HepG2 (cell line): ENCODE measurements at regions not wholly inside any gene's neighbourhood (a gene's known extent, or its start where the extent isn't known, plus 50 kb on each side); places are given as distances from the start of the nearest gene placed in this dataset.

Experiments used
- ATAC-seq: fragments of 200-7000 bp; cut with Tn5 transposase; 3 replicates; pipeline ENCODE4 v1.9.1; 2020; ENCODE audit warnings: mild to moderate bottlenecking, moderate library complexity
- BruUV-seq: library from RNA; stranded (reverse); fragments of 400-500 nt; replicated peaks from 2 replicates; lab custom pipeline; 2021; lab: Mats Ljungman, UMichigan
- CTCF ChIA-PET: fragments of 300-600 bp; formaldehyde crosslinking; extraction: SDS; loops from one replicate; lab custom pipeline; 2021; ENCODE audit warnings: low total read pairs, inconsistent platforms, low intra/inter-chr PET ratio; lab: Yijun Ruan, JAX
- POLR2A ChIA-PET: fragments of 350-600 bp; sonication (Branson Sonifier 250); formaldehyde crosslinking; loops from one replicate; lab custom pipeline; 2020; ENCODE audit warnings: antibody characterized with exemption, inconsistent platforms; lab: Yijun Ruan, JAX
- DNase-seq: peaks from one replicate; pipeline ENCODE4 v3.0.0-alpha.2; 2015; ENCODE audit warnings: low spot score
- FAIRE-seq: peaks from 3 replicates; lab custom pipeline; 2011; peaks lifted over from hg19 to GRCh38; lab: Jason Lieb, UNC
- H2AFZ ChIP-seq: one replicate; pipeline ENCODE4 v1.6.1; 2011; ENCODE audit warnings: low read length, inconsistent platforms
- H3K27ac ChIP-seq: fragments of 300-600 bp; 3 replicates; pipeline ENCODE4 v1.8.0; 2011; ENCODE audit warnings: mixed run types, mild to moderate bottlenecking, mixed read lengths, low read length, inconsistent platforms; ENCODE audit not compliant: insufficient read depth; ENCODE audit errors: extremely low read length
- H3K27me3 ChIP-seq, 2 experiments: fragments of 200-600 bp in 1 of 2; 2 replicates in 1 of 2; 3 replicates in 1 of 2; pipeline versions ENCODE4 v1.6.0 to v1.8.0; 2011; ENCODE audit warnings: low read length in 2 of 2, mild to moderate bottlenecking in 2 of 2, moderate library complexity in 2 of 2, inconsistent platforms in 1 of 2; ENCODE audit not compliant: insufficient read depth in 2 of 2, control insufficient read depth in 1 of 2
- H3K36me3 ChIP-seq, 2 experiments: fragments of 200-600 bp in 1 of 2; replicated peaks in 1 of 2; 2 replicates in 1 of 2; 3 replicates in 1 of 2; pipeline versions ENCODE4 v1.5.1 to v1.8.0; 2011; ENCODE audit warnings: low read length in 2 of 2, inconsistent platforms in 1 of 2; ENCODE audit not compliant: insufficient read depth in 2 of 2, control insufficient read depth in 1 of 2
- H3K4me1 ChIP-seq: 2 replicates; pipeline ENCODE4 v1.5.1; 2012; ENCODE audit warnings: low read length, inconsistent platforms; ENCODE audit not compliant: insufficient read depth
- H3K4me2 ChIP-seq: 2 replicates; pipeline ENCODE4 v1.6.0; 2011; ENCODE audit warnings: low read depth, low read length, inconsistent platforms
- H3K4me3 ChIP-seq, 3 experiments: fragments of 200-600 bp in 1 of 3; sonication (generic), shearing (Covaris generic) in 1 of 3; replicated peaks in 1 of 3; 2 replicates each; pipeline ENCODE4 v1.5.1; 2011 to 2016; ENCODE audit warnings: low read length in 3 of 3, inconsistent platforms in 2 of 3, low read depth in 2 of 3, mild to moderate bottlenecking in 2 of 3, control low read depth in 1 of 3, mixed read lengths in 1 of 3; ENCODE audit not compliant: insufficient read depth in 1 of 3
- H3K79me2 ChIP-seq: one replicate; pipeline ENCODE4 v1.6.1; 2011; ENCODE audit warnings: low read length, inconsistent platforms; ENCODE audit not compliant: insufficient read depth
- H3K9ac ChIP-seq: 2 replicates; pipeline ENCODE4 v1.6.0; 2011; ENCODE audit warnings: mild to moderate bottlenecking, low read depth, low read length, inconsistent platforms; ENCODE audit not compliant: insufficient read depth
- H3K9me3 ChIP-seq: 2 replicates; pipeline ENCODE4 v1.5.1; 2012; ENCODE audit warnings: mild to moderate bottlenecking, low read length
- H4K20me1 ChIP-seq: 2 replicates; pipeline ENCODE4 v1.6.0; 2011; ENCODE audit warnings: inconsistent platforms, mild to moderate bottlenecking, low read length, moderate library complexity; ENCODE audit not compliant: insufficient read depth
- ARID2 ChIP-seq: sonication (generic); formaldehyde crosslinking; IDR thresholded peaks from 2 replicates; pipeline ENCODE4 v1.8.1; 2022; ENCODE audit warnings: mild to moderate bottlenecking, missing genetic modification reagents, borderline replicate concordance
- ARNT ChIP-seq: fragments of 450-650 bp; IDR thresholded peaks from 2 replicates; pipeline ENCODE4 v1.6.1; 2017
- ATF3 ChIP-seq: sonication (generic); formaldehyde crosslinking; IDR thresholded peaks from 2 replicates; pipeline ENCODE4 v1.4.0; 2020; ENCODE audit warnings: missing genetic modification reagents
- ATM ChIP-seq: fragments of 450-650 bp; IDR thresholded peaks from 2 replicates; pipeline ENCODE4 v1.7.1; 2017; ENCODE audit warnings: mild to moderate bottlenecking, borderline replicate concordance
- CEBPG ChIP-seq: IDR thresholded peaks from 2 replicates; pipeline ENCODE4 v1.6.1; 2016
- GATA4 ChIP-seq: sonication (generic); IDR thresholded peaks from 2 replicates; pipeline ENCODE4 v1.6.1; 2016; ENCODE audit warnings: antibody characterized with exemption, low read depth, borderline replicate concordance
- HINFP ChIP-seq: sonication (generic); formaldehyde crosslinking; IDR thresholded peaks from 2 replicates; pipeline ENCODE4 v1.4.0; 2020; ENCODE audit warnings: low read depth, mild to moderate bottlenecking, missing genetic modification reagents
- KDM6A ChIP-seq: IDR thresholded peaks from 2 replicates; pipeline ENCODE4 v1.6.1; 2016; ENCODE audit warnings: low read depth
- MYC ChIP-seq: sonication (generic); formaldehyde crosslinking; IDR thresholded peaks from 2 replicates; pipeline ENCODE4 v1.9.0; 2021; ENCODE audit warnings: missing genetic modification reagents, borderline replicate concordance
- ONECUT2 ChIP-seq: sonication (generic); formaldehyde crosslinking; IDR thresholded peaks from 2 replicates; pipeline ENCODE4 v1.4.0; 2020; ENCODE audit warnings: missing genetic modification reagents
- TGIF2 ChIP-seq: IDR thresholded peaks from 2 replicates; pipeline ENCODE4 v1.6.1; 2016; ENCODE audit warnings: control low read depth, missing compliant biosample characterization
- ZC3H4 ChIP-seq: sonication (generic); formaldehyde crosslinking; IDR thresholded peaks from 2 replicates; pipeline ENCODE4 v1.4.0; 2020; ENCODE audit warnings: missing genetic modification reagents, borderline replicate concordance
- ZFP41 ChIP-seq: sonication (generic); formaldehyde crosslinking; IDR thresholded peaks from 2 replicates; pipeline ENCODE4 v1.4.0; 2020; ENCODE audit warnings: mild to moderate bottlenecking, missing genetic modification reagents, borderline replicate concordance
- ZNF567 ChIP-seq: sonication (generic); formaldehyde crosslinking; IDR thresholded peaks from 2 replicates; pipeline ENCODE4 v1.8.1; 2023; ENCODE audit warnings: mild to moderate bottlenecking, missing genetic modification reagents, borderline replicate concordance
- WGBS: methylation state at CpG from one replicate; pipeline ENCODE4 v1.1.6; 2017; ENCODE audit warnings: low lambda C conversion rate; 5-methylcytosine and 5-hydroxymethylcytosine counted together
- in situ Hi-C: cut with HindIII; loops from 2 replicates; pipeline ENCODE4 v1.10.0; 2017; ENCODE audit warnings: low pct_unique_long_range_greater_than_20kb; ENCODE audit not compliant: extremely low pct_ligation_motif_present
- intact Hi-C: fragments of 100-400 bp; cut with micrococcal nuclease; formaldehyde crosslinking; loops from one replicate; pipeline ENCODE4 v1.10.0; 2022; ENCODE audit not compliant: unreplicated experiment
- TF ChIP-seq, protein P1 (sequence below), 2 experiments: IDR thresholded peaks; 2 replicates each; pipeline ENCODE4 v1.6.1; 2011 to 2012; ENCODE audit warnings: low read length in 2 of 2, borderline replicate concordance in 1 of 2, low read depth in 1 of 2, mild to moderate bottlenecking in 1 of 2, moderate library complexity in 1 of 2
- TF ChIP-seq, protein P2 (sequence below): sonication (generic); formaldehyde crosslinking; IDR thresholded peaks from 2 replicates; pipeline ENCODE4 v1.5.1; 2020; ENCODE audit warnings: mild to moderate bottlenecking, missing genetic modification reagents, borderline replicate concordance
- TF ChIP-seq, protein P3 (sequence below): sonication (generic); formaldehyde crosslinking; IDR thresholded peaks from 2 replicates; pipeline ENCODE4 v1.8.1; 2022; ENCODE audit warnings: mild to moderate bottlenecking, missing genetic modification reagents

- no peaks in the 10 kb centered on the region for H3K4me1 ChIP-seq
- in situ Hi-C loops (no loop called here), intact Hi-C loops (no loop called here)
- H3K27ac ChIP-seq, result no peak overlapping the region
- no peak overlapping the region for H3K4me2 ChIP-seq
- WGBS, result 85% methylated on average over 2 of the region's 8 CpGs
- H3K9ac ChIP-seq, result no peak overlapping the region
- H3K4me3 ChIP-seq, result no peak overlapping the region
- no peaks in the 10 kb centered on the region for H3K36me3 ChIP-seq
- BruUV-seq, result no TSS peak
- ATAC-seq (no peak), DNase-seq (no peak)
- CTCF ChIA-PET, result no interaction called here
- POLR2A ChIA-PET, result no interaction called here
- no peak overlapping the region for H2AFZ ChIP-seq
- H3K27me3 ChIP-seq, result peaks cover 0 to 23% of the 10 kb centered on the region in 2 experiments; a peak in 3 of 5 replicates
- H4K20me1 ChIP-seq, result no peaks in the 10 kb centered on the region
- H3K79me2 ChIP-seq, result no peaks in the 10 kb centered on the region
- H3K9me3 ChIP-seq, result no peaks in the 10 kb centered on the region
- TF ChIP-seq ATF3 (CRISPR knock-in tag), result no peak
- TF ChIP-seq ARNT, result no peak
- TF ChIP-seq, protein P1, sequence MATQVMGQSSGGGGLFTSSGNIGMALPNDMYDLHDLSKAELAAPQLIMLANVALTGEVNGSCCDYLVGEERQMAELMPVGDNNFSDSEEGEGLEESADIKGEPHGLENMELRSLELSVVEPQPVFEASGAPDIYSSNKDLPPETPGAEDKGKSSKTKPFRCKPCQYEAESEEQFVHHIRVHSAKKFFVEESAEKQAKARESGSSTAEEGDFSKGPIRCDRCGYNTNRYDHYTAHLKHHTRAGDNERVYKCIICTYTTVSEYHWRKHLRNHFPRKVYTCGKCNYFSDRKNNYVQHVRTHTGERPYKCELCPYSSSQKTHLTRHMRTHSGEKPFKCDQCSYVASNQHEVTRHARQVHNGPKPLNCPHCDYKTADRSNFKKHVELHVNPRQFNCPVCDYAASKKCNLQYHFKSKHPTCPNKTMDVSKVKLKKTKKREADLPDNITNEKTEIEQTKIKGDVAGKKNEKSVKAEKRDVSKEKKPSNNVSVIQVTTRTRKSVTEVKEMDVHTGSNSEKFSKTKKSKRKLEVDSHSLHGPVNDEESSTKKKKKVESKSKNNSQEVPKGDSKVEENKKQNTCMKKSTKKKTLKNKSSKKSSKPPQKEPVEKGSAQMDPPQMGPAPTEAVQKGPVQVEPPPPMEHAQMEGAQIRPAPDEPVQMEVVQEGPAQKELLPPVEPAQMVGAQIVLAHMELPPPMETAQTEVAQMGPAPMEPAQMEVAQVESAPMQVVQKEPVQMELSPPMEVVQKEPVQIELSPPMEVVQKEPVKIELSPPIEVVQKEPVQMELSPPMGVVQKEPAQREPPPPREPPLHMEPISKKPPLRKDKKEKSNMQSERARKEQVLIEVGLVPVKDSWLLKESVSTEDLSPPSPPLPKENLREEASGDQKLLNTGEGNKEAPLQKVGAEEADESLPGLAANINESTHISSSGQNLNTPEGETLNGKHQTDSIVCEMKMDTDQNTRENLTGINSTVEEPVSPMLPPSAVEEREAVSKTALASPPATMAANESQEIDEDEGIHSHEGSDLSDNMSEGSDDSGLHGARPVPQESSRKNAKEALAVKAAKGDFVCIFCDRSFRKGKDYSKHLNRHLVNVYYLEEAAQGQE (IDR thresholded peaks at IDR 0.05; ENCODE audit: borderline replicate concordance in 1 of 2, low read depth in 1 of 2, low read length in 2 of 2), result no peak
- no peak for TF ChIP-seq ZNF567 (CRISPR knock-in tag)
- TF ChIP-seq ZFP41 (CRISPR knock-in tag), result no peak
- TF ChIP-seq, protein P2, sequence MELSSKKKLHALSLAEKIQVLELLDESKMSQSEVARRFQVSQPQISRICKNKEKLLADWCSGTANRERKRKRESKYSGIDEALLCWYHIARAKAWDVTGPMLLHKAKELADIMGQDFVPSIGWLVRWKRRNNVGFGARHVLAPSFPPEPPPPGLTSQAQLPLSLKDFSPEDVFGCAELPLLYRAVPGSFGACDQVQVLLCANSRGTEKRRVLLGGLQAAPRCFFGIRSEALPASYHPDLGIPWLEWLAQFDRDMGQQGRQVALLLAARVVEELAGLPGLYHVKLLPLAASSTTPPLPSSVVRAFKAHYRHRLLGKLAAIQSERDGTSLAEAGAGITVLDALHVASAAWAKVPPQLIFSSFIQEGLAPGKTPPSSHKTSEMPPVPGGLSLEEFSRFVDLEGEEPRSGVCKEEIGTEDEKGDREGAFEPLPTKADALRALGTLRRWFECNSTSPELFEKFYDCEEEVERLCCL (CRISPR knock-in tag), result no peak
- TF ChIP-seq, protein P3, sequence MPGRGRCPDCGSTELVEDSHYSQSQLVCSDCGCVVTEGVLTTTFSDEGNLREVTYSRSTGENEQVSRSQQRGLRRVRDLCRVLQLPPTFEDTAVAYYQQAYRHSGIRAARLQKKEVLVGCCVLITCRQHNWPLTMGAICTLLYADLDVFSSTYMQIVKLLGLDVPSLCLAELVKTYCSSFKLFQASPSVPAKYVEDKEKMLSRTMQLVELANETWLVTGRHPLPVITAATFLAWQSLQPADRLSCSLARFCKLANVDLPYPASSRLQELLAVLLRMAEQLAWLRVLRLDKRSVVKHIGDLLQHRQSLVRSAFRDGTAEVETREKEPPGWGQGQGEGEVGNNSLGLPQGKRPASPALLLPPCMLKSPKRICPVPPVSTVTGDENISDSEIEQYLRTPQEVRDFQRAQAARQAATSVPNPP (CRISPR knock-in tag), result no peak
- TF ChIP-seq ATM, result no peak
- TF ChIP-seq KDM6A (CRISPR knock-in tag), result no peak
- TF ChIP-seq TGIF2 (CRISPR knock-in tag), result no peak
- no peak for TF ChIP-seq ZC3H4 (CRISPR knock-in tag)
- no peak for TF ChIP-seq HINFP (CRISPR knock-in tag)
- TF ChIP-seq ARID2 (CRISPR knock-in tag), result no peak
- no peak for TF ChIP-seq ONECUT2 (CRISPR knock-in tag)
- no peak for TF ChIP-seq MYC (CRISPR knock-in tag)
- TF ChIP-seq GATA4, result no peak
- TF ChIP-seq CEBPG (CRISPR knock-in tag), result no peak
- TF ChIP-seq, all 625 proteins: peak for 0
- FAIRE-seq, result no peak
Observed at GRCh38 chr10:78831461-78831860, 237.3 kb upstream of the ZMIZ1 start.
